Lung (tissue), 11 donors: ENCODE measurements at regions not wholly inside any gene's neighbourhood (a gene's known extent, or its start where the extent isn't known, plus 50 kb on each side); places are given as distances from the start of the nearest gene placed in this dataset.

Experiments used
- ATAC-seq: fragments of 200-7000 bp; cut with Tn5 transposase; one replicate; pipeline ENCODE4 v1.9.1; 2020; ENCODE audit warnings: moderate number of reproducible peaks; ENCODE audit not compliant: insufficient read depth, low FRiP score
- DNase-seq, 3 donors: peaks; one replicate each; pipeline ENCODE4 v3.0.0-alpha.2; 2013 to 2017
- H3K27ac ChIP-seq, 2 donors: one replicate each; pipeline ENCODE4 v1.5.1; 2013; ENCODE audit warnings: mild to moderate bottlenecking in 2 of 2, moderate library complexity in 2 of 2, control low read depth in 1 of 2, inconsistent platforms in 1 of 2, low read depth in 1 of 2, low read length in 1 of 2
- H3K27me3 ChIP-seq, 3 donors: one replicate each; pipeline ENCODE4 v1.5.1; 2013; ENCODE audit warnings: low read length in 2 of 3; ENCODE audit not compliant: control insufficient read depth in 3 of 3, insufficient read depth in 3 of 3
- H3K36me3 ChIP-seq, 4 donors: one replicate each; pipeline ENCODE4 v1.5.1; 2013; ENCODE audit warnings: low read length in 4 of 4, mild to moderate bottlenecking in 1 of 4, moderate library complexity in 1 of 4; ENCODE audit not compliant: control insufficient read depth in 4 of 4, insufficient read depth in 4 of 4
- H3K4me1 ChIP-seq, 5 donors: one replicate each; pipeline ENCODE4 v1.5.1; 2013; ENCODE audit warnings: low read length in 5 of 5, mild to moderate bottlenecking in 2 of 5, moderate library complexity in 1 of 5; ENCODE audit not compliant: control insufficient read depth in 5 of 5, insufficient read depth in 5 of 5
- H3K4me3 ChIP-seq: one replicate; pipeline ENCODE4 v1.5.1; 2013; ENCODE audit warnings: mild to moderate bottlenecking, control low read depth, moderate library complexity
- H3K9ac ChIP-seq, 2 donors: one replicate each; pipeline ENCODE4 v1.5.1; 2013; ENCODE audit warnings: low read length in 2 of 2, control low read depth in 1 of 2; ENCODE audit not compliant: insufficient read depth in 1 of 2
- H3K9me3 ChIP-seq, 4 donors: one replicate each; pipeline ENCODE4 v1.5.1; 2013; ENCODE audit warnings: low read length in 3 of 4, mild to moderate bottlenecking in 1 of 4, moderate library complexity in 1 of 4; ENCODE audit not compliant: control insufficient read depth in 4 of 4, insufficient read depth in 3 of 4
- CTCF ChIP-seq: IDR thresholded peaks from 2 replicates; pipeline ENCODE4 v1.5.1; 2012; ENCODE audit warnings: mild to moderate bottlenecking; ENCODE audit errors: control extremely low read depth, extremely low read depth
- WGBS, 2 donors: extraction: QIAGEN DNeasy Blood & Tissue Kit; methylation state at CpG; one replicate each; pipeline ENCODE4 v1.1.7; 2013; 5-methylcytosine and 5-hydroxymethylcytosine counted together
- donor health status: control.
- donor health status: control.
- donor health status: Bipolar disorder and iron deficiency.
- donor health status: healthy.
- donor health status: DM: yes; HTN: yes; CAD: no.

GRCh38 chr20:2245637-2246036 lies 50.2 kb upstream of the TGM3 start:
- no peak for TF ChIP-seq CTCF
- peaks cover 0 to 4% (median 0%) of the 10 kb centered on the region in 3 donors for H3K27me3 ChIP-seq
- DNase-seq: no peak
- H3K9me3 ChIP-seq: no peaks in the 10 kb centered on the region
- no peaks in the 10 kb centered on the region for H3K4me1 ChIP-seq
- no peak overlapping the region for H3K4me3 ChIP-seq
- 15 to 36% methylated on average over 1 of the region's 1 CpG for WGBS, 2 donors
- H3K36me3 ChIP-seq: no peaks in the 10 kb centered on the region
- no peak overlapping the region for H3K9ac ChIP-seq
- no peak for ATAC-seq
- no peak overlapping the region for H3K27ac ChIP-seq
